GM19467 (cell line): ENCODE measurements at regions not wholly inside any gene's neighbourhood (a gene's known extent, or its start where the extent isn't known, plus 50 kb on each side); places are given as distances from the start of the nearest gene placed in this dataset.
"Not testable (repeated sequence)": the region's sequence is repeated elsewhere in the genome, so short reads cannot be mapped to it uniquely, and the experiment has no call there.

ENCODE experiments used
- ATAC-seq: cut with Tn5 transposase; IDR thresholded peaks from one replicate; pipeline ENCODE4 v1.9.1; 2021; ENCODE audit warnings: mild to moderate bottlenecking, moderate library complexity; ENCODE audit not compliant: unreplicated experiment

- not testable (repeated sequence) for ATAC-seq
These were observed 729.6 kb upstream of the ARPP21 start for GRCh38 chr3:34909679-34910078.

GRCh38 chr3:34919025-34919424 lies 720.3 kb upstream of the ARPP21 start:
- no peak for ATAC-seq

- ATAC-seq: no peak
These were observed 718.5 kb upstream of the ARPP21 start for GRCh38 chr3:34920806-34921205.

GRCh38 chr3:34924961-34925360 lies 714.4 kb upstream of the ARPP21 start:
- ATAC-seq: no peak

- no peak for ATAC-seq
These were observed 713.5 kb upstream of the ARPP21 start for GRCh38 chr3:34925851-34926250.

GRCh38 chr3:34929036-34929435 lies 710.3 kb upstream of the ARPP21 start:
- no peak for ATAC-seq

- no peak for ATAC-seq
These were observed 704.7 kb upstream of the ARPP21 start for GRCh38 chr3:34934660-34935059.

- no peak for ATAC-seq
These were observed 700.5 kb upstream of the ARPP21 start for GRCh38 chr3:34938784-34939183.

GRCh38 chr3:34942256-34942655 lies 697.1 kb upstream of the ARPP21 start:
- ATAC-seq: no peak

GRCh38 chr3:34947834-34948233 lies 691.5 kb upstream of the ARPP21 start:
- no peak for ATAC-seq

GRCh38 chr3:34948517-34948916 lies 690.8 kb upstream of the ARPP21 start:
- no peak for ATAC-seq

GRCh38 chr3:34955680-34956079 lies 683.6 kb upstream of the ARPP21 start:
- no peak for ATAC-seq

- no peak for ATAC-seq
These were observed 682.8 kb upstream of the ARPP21 start for GRCh38 chr3:34956511-34956910.

- ATAC-seq: no peak
These were observed 681.6 kb upstream of the ARPP21 start for GRCh38 chr3:34957677-34958076.

GRCh38 chr3:34969513-34969912 lies 669.8 kb upstream of the ARPP21 start:
- no peak for ATAC-seq

- no peak for ATAC-seq
These were observed 666.8 kb upstream of the ARPP21 start for GRCh38 chr3:34972481-34972880.

GRCh38 chr3:34973586-34973985 lies 665.7 kb upstream of the ARPP21 start:
- ATAC-seq: no peak

- ATAC-seq: no peak
These were observed 655.7 kb upstream of the ARPP21 start for GRCh38 chr3:34983631-34984030.

- ATAC-seq: no peak
These were observed 651.0 kb upstream of the ARPP21 start for GRCh38 chr3:34988296-34988695.

GRCh38 chr3:34995796-34996430 lies 643.4 kb upstream of the ARPP21 start:
- no peak for ATAC-seq

- no peak for ATAC-seq
These were observed 640.4 kb upstream of the ARPP21 start for GRCh38 chr3:34998902-34999301.

- no peak for ATAC-seq
These were observed 627.1 kb upstream of the ARPP21 start for GRCh38 chr3:35012214-35012613.

GRCh38 chr3:35028157-35028556 lies 611.2 kb upstream of the ARPP21 start:
- ATAC-seq: no peak
